ENCODE measurements at regions not wholly inside any gene's neighbourhood (a gene's known extent, or its start where the extent isn't known, plus 50 kb on each side); places are given as distances from the start of the nearest gene placed in this dataset.

- Histone ChIP-seq H3K36me3 (no peaks in the 10 kb centered on the region), H3K27me3 (no peaks in the 10 kb centered on the region), H3K4me1 (no peaks in the 10 kb centered on the region), H3K9me3 (no peaks in the 10 kb centered on the region), H3K4me3 (no peak overlapping the region), H3K27ac (no peak overlapping the region)
- DNase-seq = no peak
- intact Hi-C loops (cut with DNase I) = no loop called here
- TF ChIP-seq CTCF (IDR thresholded peaks at IDR 0.05) (no peak), POLR2A (IDR thresholded peaks at IDR 0.05) (no peak)
- WGBS, 2 donors = 86 to 92% methylated on average over 5 of the region's 5 CpGs
Observed at GRCh38 chr2:185967335-185967734, 228.7 kb downstream of the FSIP2 start.

- no peak for DNase-seq
- intact Hi-C loops (cut with DNase I) = no loop called here
- Histone ChIP-seq H3K36me3 (no peaks in the 10 kb centered on the region), H3K27ac (no peak overlapping the region), H3K9me3 (no peaks in the 10 kb centered on the region), H3K4me3 (no peak overlapping the region), H3K27me3 (no peaks in the 10 kb centered on the region), H3K4me1 (no peaks in the 10 kb centered on the region)
- no peak for TF ChIP-seq CTCF (IDR thresholded peaks at IDR 0.05)
- no peak for TF ChIP-seq POLR2A (IDR thresholded peaks at IDR 0.05)
- 62 to 71% methylated on average over 3 of the region's 3 CpGs for WGBS, 2 donors
Observed at GRCh38 chr2:185970148-185970852, 231.7 kb downstream of the FSIP2 start.

- H3K4me3 ChIP-seq = no peak overlapping the region
- WGBS, 2 donors = 61 to 62% methylated on average over 3 of the region's 3 CpGs
- peaks cover 0 to 5% (median 0%) of the 10 kb centered on the region in 3 donors for H3K4me1 ChIP-seq
- DNase-seq = no peak
- no peaks in the 10 kb centered on the region for H3K9me3 ChIP-seq
- intact Hi-C loops (cut with DNase I) = no loop called here
- H3K27me3 ChIP-seq = no peaks in the 10 kb centered on the region
- TF ChIP-seq CTCF (IDR thresholded peaks at IDR 0.05) (no peak), POLR2A (IDR thresholded peaks at IDR 0.05) (no peak)
- no peak overlapping the region for H3K27ac ChIP-seq
- H3K36me3 ChIP-seq = no peaks in the 10 kb centered on the region
Observed at GRCh38 chr2:185978634-185979407, 240.2 kb downstream of the FSIP2 start.

DNA sequence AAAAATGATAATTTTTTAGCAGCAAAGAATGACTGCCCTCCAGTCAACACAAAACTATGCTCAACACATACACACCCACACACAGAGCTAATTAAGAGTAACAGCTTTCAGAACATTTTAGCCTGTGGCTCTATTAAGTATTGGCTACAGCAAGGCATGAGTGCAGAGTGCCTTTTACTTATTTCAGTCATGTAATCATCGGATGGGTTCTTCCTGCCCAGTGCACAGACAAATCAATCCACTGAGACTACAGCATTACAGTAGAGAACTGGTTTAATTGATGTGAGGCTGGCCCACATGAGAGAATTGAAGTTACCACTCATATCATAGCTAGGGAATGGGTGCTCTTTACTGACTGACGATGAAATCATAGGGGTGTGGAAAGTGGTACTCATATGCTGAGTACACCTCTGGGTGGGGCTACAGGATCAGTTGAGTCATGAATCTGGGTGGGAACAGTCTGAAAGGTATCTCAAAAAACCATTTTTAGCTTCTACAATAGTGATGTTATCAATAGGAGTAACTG, 241.0 kb downstream of the FSIP2 start:
- Histone ChIP-seq H3K27ac (no peak overlapping the region), H3K27me3 (no peaks in the 10 kb centered on the region), H3K36me3 (no peaks in the 10 kb centered on the region), H3K9me3 (no peaks in the 10 kb centered on the region), H3K4me1 (peaks cover 0 to 5% (median 0%) of the 10 kb centered on the region in 3 donors), H3K4me3 (no peak overlapping the region)
- intact Hi-C loops (cut with DNase I) = no loop called here
- TF ChIP-seq POLR2A (IDR thresholded peaks at IDR 0.05) (no peak), CTCF (IDR thresholded peaks at IDR 0.05) (no peak)
- DNase-seq = no peak
- WGBS, 2 donors = 42 to 81% methylated on average over 2 of the region's 2 CpGs

GRCh38 chr2:185980944-185981343, 242.3 kb downstream of the FSIP2 start:
- WGBS, 2 donors = 88 to 89% methylated on average over 3 of the region's 3 CpGs
- intact Hi-C loops (cut with DNase I) = no loop called here

More at GRCh38 chr2:185980944-185981343, 242.3 kb downstream of the FSIP2 start:
- no peak overlapping the region for H3K27ac ChIP-seq
- H3K9me3 ChIP-seq = no peaks in the 10 kb centered on the region
- no peaks in the 10 kb centered on the region for H3K27me3 ChIP-seq
- peaks cover 0 to 5% (median 0%) of the 10 kb centered on the region in 3 donors for H3K4me1 ChIP-seq
- TF ChIP-seq CTCF (IDR thresholded peaks at IDR 0.05) (no peak), POLR2A (IDR thresholded peaks at IDR 0.05) (no peak)
- H3K36me3 ChIP-seq = no peaks in the 10 kb centered on the region
- no peak for DNase-seq
- H3K4me3 ChIP-seq = no peak overlapping the region

Data from esophagus squamous epithelium (tissue), 5 donors.